SK-N-SH (cell line): ENCODE measurements at regions not wholly inside any gene's neighbourhood (a gene's known extent, or its start where the extent isn't known, plus 50 kb on each side); places are given as distances from the start of the nearest gene placed in this dataset.

Source experiments
- CTCF ChIA-PET: fragments of 300-600, 350-600 bp; formaldehyde crosslinking; extraction: SDS; loops from one replicate; lab custom pipeline; 2021; lab: Yijun Ruan, JAX
- POLR2A ChIA-PET: fragments of 350-600 bp; sonication (Branson Sonifier 250); formaldehyde crosslinking; extraction: SDS; loops from one replicate; lab custom pipeline; 2020; ENCODE audit warnings: antibody characterized with exemption, inconsistent platforms; lab: Yijun Ruan, JAX
- DNase-seq: peaks from one replicate; pipeline ENCODE4 v3.0.0; 2012
- H2AFZ ChIP-seq: fragments of 200-600 bp; sonication (generic); 2 replicates; pipeline ENCODE4 v1.8.1; 2016; ENCODE audit warnings: antibody characterized with exemption, mild to moderate bottlenecking, low read depth
- H3F3A ChIP-seq: fragments of 200-600 bp; sonication (generic); replicated peaks from 2 replicates; pipeline ENCODE3; 2016; ENCODE audit warnings: antibody characterized with exemption, mild to moderate bottlenecking; ENCODE audit not compliant: insufficient read depth
- H3K27ac ChIP-seq, 2 experiments: fragments of 200-500 bp in 1 of 2; fragments of 200-600 bp in 1 of 2; sonication (Bioruptor generic) in 1 of 2; sonication (generic), shearing (Covaris generic) in 1 of 2; 2 replicates each; pipeline versions ENCODE4 v1.5.1 to v1.6.1; 2014 to 2016; ENCODE audit warnings: low read depth in 2 of 2, inconsistent platforms in 1 of 2, low read length in 1 of 2, mild to moderate bottlenecking in 1 of 2, mixed read lengths in 1 of 2
- H3K27me3 ChIP-seq: fragments of 200-600 bp; sonication (generic), shearing (Covaris generic); 2 replicates; pipeline ENCODE4 v1.6.1; 2016; ENCODE audit warnings: mixed run types; ENCODE audit not compliant: insufficient read depth
- H3K36me3 ChIP-seq, 2 experiments: fragments of 200-500 bp in 1 of 2; fragments of 200-600 bp in 1 of 2; sonication (Bioruptor generic) in 1 of 2; sonication (generic) in 1 of 2; replicated peaks in 1 of 2; 2 replicates each; pipeline versions ENCODE3 to v1.5.1; 2014 to 2016; ENCODE audit warnings: low read length in 1 of 2, mild to moderate bottlenecking in 1 of 2; ENCODE audit not compliant: insufficient read depth in 2 of 2, control insufficient read depth in 1 of 2
- H3K4me1 ChIP-seq, 2 experiments: fragments of 200-500 bp in 1 of 2; fragments of 200-600 bp in 1 of 2; sonication (Bioruptor generic) in 1 of 2; sonication (generic), shearing (Covaris generic) in 1 of 2; 2 replicates each; pipeline versions ENCODE4 v1.5.1 to v1.6.1; 2014 to 2016; ENCODE audit warnings: low read depth in 1 of 2, low read length in 1 of 2, mixed run types in 1 of 2; ENCODE audit not compliant: insufficient read depth in 2 of 2, control insufficient read depth in 1 of 2
- H3K4me2 ChIP-seq: fragments of 200-600 bp; sonication (generic), shearing (Covaris generic); 2 replicates; pipeline ENCODE4 v1.6.1; 2017; ENCODE audit warnings: mixed run types
- H3K4me3 ChIP-seq, 2 experiments: fragments of 200-500 bp in 1 of 2; fragments of 200-600 bp in 1 of 2; sonication (Bioruptor generic) in 1 of 2; sonication (generic), shearing (Covaris generic) in 1 of 2; 2 replicates each; pipeline versions ENCODE4 v1.5.1 to v1.8.1; 2014 to 2016; ENCODE audit warnings: low read depth in 2 of 2, inconsistent platforms in 1 of 2, low read length in 1 of 2, mild to moderate bottlenecking in 1 of 2, mixed read lengths in 1 of 2, moderate library complexity in 1 of 2
- H3K79me2 ChIP-seq: fragments of 200-600 bp; sonication (generic); 2 replicates; pipeline ENCODE4 v1.8.1; 2017; ENCODE audit warnings: mild to moderate bottlenecking; ENCODE audit not compliant: insufficient read depth
- H3K9ac ChIP-seq: fragments of 200-600 bp; sonication (generic); 2 replicates; pipeline ENCODE4 v1.6.1; 2017; ENCODE audit warnings: mixed run types
- H3K9me2 ChIP-seq: fragments of 200-600 bp; sonication (generic); 2 replicates; pipeline ENCODE4 v1.6.1; 2017; ENCODE audit warnings: mixed run types
- H3K9me3 ChIP-seq: fragments of 200-600 bp; sonication (generic); 2 replicates; pipeline ENCODE4 v1.6.1; 2017; ENCODE audit warnings: mixed run types, mild to moderate bottlenecking, moderate library complexity
- H4K20me1 ChIP-seq: fragments of 200-600 bp; sonication (generic); 2 replicates; pipeline ENCODE4 v1.6.1; 2017; ENCODE audit warnings: mild to moderate bottlenecking, mixed run types; ENCODE audit not compliant: insufficient read depth
- GATA2 ChIP-seq: sonication (generic); formaldehyde crosslinking; IDR thresholded peaks from 2 replicates; pipeline ENCODE4 v1.5.0; 2020; ENCODE audit warnings: mild to moderate bottlenecking, missing genetic modification reagents
- NFIC ChIP-seq: IDR thresholded peaks from 2 replicates; pipeline ENCODE4 v1.4.0; 2012; ENCODE audit warnings: borderline replicate concordance
- RCOR1 ChIP-seq: fragments of 150-350 bp; IDR thresholded peaks from 2 replicates; pipeline ENCODE4 v1.6.1; 2017; ENCODE audit warnings: antibody characterized with exemption, low read length
- TAF1 ChIP-seq: IDR thresholded peaks from 2 replicates; pipeline ENCODE4 v1.6.1; 2012; ENCODE audit warnings: low read depth, mild to moderate bottlenecking, low read length, moderate library complexity, borderline replicate concordance
- WGBS: methylation state at CpG from one replicate; pipeline ENCODE4 v1.1.6; 2017; ENCODE audit warnings: low lambda C conversion rate; 5-methylcytosine and 5-hydroxymethylcytosine counted together
- TF ChIP-seq, protein P1 (sequence below): IDR thresholded peaks from 2 replicates; pipeline ENCODE4 v1.6.1; 2012; ENCODE audit warnings: mild to moderate bottlenecking, low read depth, low read length, moderate library complexity

GRCh38 chr15:66850078-66850991 lies 148.3 kb downstream of the SMAD6 start:
- Histone ChIP-seq H3K4me3 (no peak overlapping the region), H3K4me1 (peaks cover 6 to 15% of the 10 kb centered on the region in 2 experiments; a peak in 2 of 4 replicates), H3K27me3 (no peaks in the 10 kb centered on the region), H3K9me2 (no peaks in the 10 kb centered on the region), H3F3A (peaks cover 16% of the 10 kb centered on the region), H3K9me3 (no peaks in the 10 kb centered on the region), H3K36me3 (no peaks in the 10 kb centered on the region), H2AFZ (no peak overlapping the region), H3K4me2 (no peak overlapping the region), H3K27ac (peak overlapping the region; percentile 7 to 77; a peak in 3 of 4 replicates), H3K79me2 (peaks cover 31% of the 10 kb centered on the region), H3K9ac (no peak overlapping the region), H4K20me1 (no peaks in the 10 kb centered on the region)
- TF ChIP-seq, protein P1, sequence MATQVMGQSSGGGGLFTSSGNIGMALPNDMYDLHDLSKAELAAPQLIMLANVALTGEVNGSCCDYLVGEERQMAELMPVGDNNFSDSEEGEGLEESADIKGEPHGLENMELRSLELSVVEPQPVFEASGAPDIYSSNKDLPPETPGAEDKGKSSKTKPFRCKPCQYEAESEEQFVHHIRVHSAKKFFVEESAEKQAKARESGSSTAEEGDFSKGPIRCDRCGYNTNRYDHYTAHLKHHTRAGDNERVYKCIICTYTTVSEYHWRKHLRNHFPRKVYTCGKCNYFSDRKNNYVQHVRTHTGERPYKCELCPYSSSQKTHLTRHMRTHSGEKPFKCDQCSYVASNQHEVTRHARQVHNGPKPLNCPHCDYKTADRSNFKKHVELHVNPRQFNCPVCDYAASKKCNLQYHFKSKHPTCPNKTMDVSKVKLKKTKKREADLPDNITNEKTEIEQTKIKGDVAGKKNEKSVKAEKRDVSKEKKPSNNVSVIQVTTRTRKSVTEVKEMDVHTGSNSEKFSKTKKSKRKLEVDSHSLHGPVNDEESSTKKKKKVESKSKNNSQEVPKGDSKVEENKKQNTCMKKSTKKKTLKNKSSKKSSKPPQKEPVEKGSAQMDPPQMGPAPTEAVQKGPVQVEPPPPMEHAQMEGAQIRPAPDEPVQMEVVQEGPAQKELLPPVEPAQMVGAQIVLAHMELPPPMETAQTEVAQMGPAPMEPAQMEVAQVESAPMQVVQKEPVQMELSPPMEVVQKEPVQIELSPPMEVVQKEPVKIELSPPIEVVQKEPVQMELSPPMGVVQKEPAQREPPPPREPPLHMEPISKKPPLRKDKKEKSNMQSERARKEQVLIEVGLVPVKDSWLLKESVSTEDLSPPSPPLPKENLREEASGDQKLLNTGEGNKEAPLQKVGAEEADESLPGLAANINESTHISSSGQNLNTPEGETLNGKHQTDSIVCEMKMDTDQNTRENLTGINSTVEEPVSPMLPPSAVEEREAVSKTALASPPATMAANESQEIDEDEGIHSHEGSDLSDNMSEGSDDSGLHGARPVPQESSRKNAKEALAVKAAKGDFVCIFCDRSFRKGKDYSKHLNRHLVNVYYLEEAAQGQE, result no peak
- TF ChIP-seq RCOR1 (no peak), GATA2 (CRISPR knock-in tag) (peak; percentile 55; the same call in 1 of the 2 replicates)
- 90% methylated on average over 18 of the region's 25 CpGs for WGBS
- CTCF ChIA-PET, result interaction anchor here (0.6 to 7.6 kb wide), 33 partner anchors 11 to 284 kb away, joined by 3 to 84 read pairs (median 7); partner anchors contain the start of genes LCTL and SMAD6
- peak; percentile 77 for DNase-seq
- POLR2A ChIA-PET, result interaction anchor here (0.6 to 0.8 kb wide), 2 partner anchors 157 to 248 kb away, joined by 3 read pairs; no protein-coding TSS in a partner anchor

DNA sequence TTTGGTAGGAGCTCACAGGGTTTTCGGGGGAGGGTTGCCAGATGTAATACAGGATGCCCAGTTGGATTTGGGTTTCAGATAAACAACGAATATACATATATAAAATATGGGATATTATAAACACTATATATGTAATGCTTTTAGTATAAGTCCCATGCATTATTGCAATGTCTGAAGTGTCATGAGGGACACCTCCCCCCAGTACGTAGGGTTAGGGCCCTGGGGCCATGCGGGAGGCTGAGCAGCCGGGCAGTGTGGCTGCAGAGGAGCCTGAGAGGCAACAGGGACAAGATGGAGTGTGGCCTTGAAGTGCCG lies 148.9 kb downstream of the SMAD6 start:
- H3F3A ChIP-seq, result peaks cover 18% of the 10 kb centered on the region
- no peaks in the 10 kb centered on the region for H3K9me3 ChIP-seq
- H4K20me1 ChIP-seq, result no peaks in the 10 kb centered on the region
- ChIA-PET CTCF (interaction anchor here (0.6 to 7.6 kb wide), 36 partner anchors 10 to 285 kb away, joined by 3 to 84 read pairs (median 6); partner anchors contain the start of genes LCTL and SMAD6), POLR2A (interaction anchor here (0.9 kb wide), 1 partner anchor 261 kb away, joined by 3 read pairs; no protein-coding TSS in a partner anchor)
- no peaks in the 10 kb centered on the region for H3K36me3 ChIP-seq
- H3K4me2 ChIP-seq, result no peak overlapping the region; the same call in 1 of the 2 replicates
- no peak for DNase-seq
- H3K4me3 ChIP-seq, result peak overlapping the region in 1 of 2 experiments; percentile 44; a peak in 1 of 4 replicates
- H3K9ac ChIP-seq, result no peak overlapping the region
- H2AFZ ChIP-seq, result no peak overlapping the region
- no peaks in the 10 kb centered on the region for H3K9me2 ChIP-seq
- H3K79me2 ChIP-seq, result peaks cover 30% of the 10 kb centered on the region
- no peak for TF ChIP-seq GATA2 (CRISPR knock-in tag)
- no peak for TF ChIP-seq TAF1
- TF ChIP-seq NFIC, result no peak
- peak overlapping the region; percentile 34 to 42; a peak in 2 of 4 replicates for H3K27ac ChIP-seq
- 63% methylated on average over 6 of the region's 6 CpGs for WGBS
- no peaks in the 10 kb centered on the region for H3K27me3 ChIP-seq
- H3K4me1 ChIP-seq, result peaks cover 6 to 15% of the 10 kb centered on the region in 2 experiments; a peak in 2 of 4 replicates
